GM23248 (cell line): ENCODE measurements at regions not wholly inside any gene's neighbourhood (a gene's known extent, or its start where the extent isn't known, plus 50 kb on each side); places are given as distances from the start of the nearest gene placed in this dataset.

ENCODE experiments used
- EZH2 ChIP-seq: fragments of 200-600 bp; sonication (generic); IDR thresholded peaks from 2 replicates; pipeline ENCODE4 v1.6.1; 2018; ENCODE audit warnings: antibody characterized with exemption, mild to moderate bottlenecking; ENCODE audit not compliant: insufficient read depth, poor library complexity, severe bottlenecking
- EZH2phosphoT487 ChIP-seq: fragments of 200-600 bp; sonication (generic); IDR thresholded peaks from 2 replicates; pipeline ENCODE4 v1.6.1; 2018; ENCODE audit warnings: antibody characterized with exemption, moderate library complexity, mild to moderate bottlenecking, low read depth; ENCODE audit not compliant: insufficient read depth

DNA sequence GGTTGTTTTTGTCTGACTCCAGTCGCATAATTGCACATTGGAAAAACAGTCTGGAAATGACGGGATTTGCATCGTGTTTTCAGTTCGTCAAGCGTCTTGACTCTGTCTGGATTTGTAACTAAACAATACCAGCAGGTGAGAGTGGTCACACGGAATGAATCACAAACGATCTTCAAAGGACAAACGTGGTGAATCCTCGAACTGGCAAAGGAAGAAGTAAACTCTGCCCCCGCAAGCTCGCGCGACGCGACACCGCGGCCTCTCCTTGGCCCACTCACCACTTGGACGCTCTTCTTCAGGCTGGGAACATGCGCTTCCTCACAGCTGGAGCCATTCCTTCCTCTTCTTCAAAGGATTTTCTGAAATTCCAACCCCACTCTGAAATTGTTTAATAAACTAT lies 352.6 kb downstream of the THBS2 start:
- TF ChIP-seq EZH2phosphoT487 (no peak), EZH2 (no peak)
